HG03064 (cell line): ENCODE measurements at regions not wholly inside any gene's neighbourhood (a gene's known extent, or its start where the extent isn't known, plus 50 kb on each side); places are given as distances from the start of the nearest gene placed in this dataset.
"Not testable (repeated sequence)": the region's sequence is repeated elsewhere in the genome, so short reads cannot be mapped to it uniquely, and the experiment has no call there.

ENCODE experiments used
- ATAC-seq: cut with Tn5 transposase; IDR thresholded peaks from one replicate; pipeline ENCODE4 v1.9.1; 2021; ENCODE audit warnings: low read depth; ENCODE audit not compliant: unreplicated experiment

DNA sequence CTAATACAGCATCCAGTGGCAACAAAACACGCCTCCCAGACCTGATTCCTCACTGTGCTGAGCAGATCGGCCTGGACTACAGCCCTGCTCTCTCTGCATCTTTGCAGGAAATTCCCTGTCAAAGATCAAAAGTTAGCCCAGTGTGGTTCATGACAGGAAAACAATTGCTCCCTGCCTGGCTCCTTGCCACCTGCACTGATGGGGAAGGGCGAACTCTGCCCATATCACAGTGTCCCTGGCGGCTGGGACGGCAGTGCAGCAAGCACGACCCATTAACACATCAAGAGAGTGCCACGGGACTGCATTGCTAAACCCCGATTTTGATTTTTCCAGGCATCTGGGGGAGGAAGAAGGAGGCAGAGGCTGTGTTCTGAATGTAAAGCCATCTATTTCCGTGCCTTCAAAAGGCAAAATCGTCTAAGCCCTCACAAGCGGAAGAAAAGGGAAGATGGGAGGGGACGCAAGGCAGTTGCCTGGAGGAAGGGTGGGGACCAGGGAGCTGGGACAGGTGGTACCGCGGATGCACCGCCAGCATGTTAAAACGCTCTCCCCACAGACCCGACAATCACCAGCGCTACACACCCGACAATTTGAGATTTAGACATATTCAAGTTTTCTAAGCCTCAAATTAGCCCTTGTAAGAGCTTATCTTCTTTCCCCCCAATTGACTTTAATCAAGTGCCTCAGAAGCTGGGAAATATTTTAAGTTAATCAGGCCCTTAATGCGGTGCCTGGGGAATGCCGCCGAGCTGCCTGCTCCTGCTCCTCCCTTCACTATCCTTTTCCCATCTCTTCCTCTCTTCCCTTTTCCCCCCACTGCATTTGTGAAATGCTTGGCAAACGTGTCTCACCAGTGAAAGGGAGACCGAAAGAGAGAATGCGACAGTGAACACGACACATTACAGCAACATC lies 238.8 kb upstream of the CDH5 start:
- no peak for ATAC-seq

DNA sequence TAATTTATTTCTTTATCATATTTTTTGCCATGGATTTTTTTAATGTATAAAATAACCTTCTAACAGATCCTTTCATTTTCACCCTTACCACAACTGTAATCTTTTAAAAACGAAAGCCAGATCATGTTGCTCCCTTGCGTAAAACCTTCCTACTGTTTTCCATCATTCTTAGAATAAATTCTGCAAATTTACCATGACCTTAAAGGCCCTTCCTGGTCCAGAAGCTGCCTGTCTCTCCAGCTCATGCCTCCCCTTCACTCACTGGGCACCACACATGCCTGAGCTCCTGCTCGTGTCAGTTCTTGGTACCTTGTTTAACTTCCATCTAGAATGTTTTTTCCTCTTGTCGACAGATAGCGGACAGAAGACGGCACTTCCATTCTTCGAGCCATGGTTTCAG lies 245.0 kb upstream of the CDH5 start:
- ATAC-seq, result no peak

DNA sequence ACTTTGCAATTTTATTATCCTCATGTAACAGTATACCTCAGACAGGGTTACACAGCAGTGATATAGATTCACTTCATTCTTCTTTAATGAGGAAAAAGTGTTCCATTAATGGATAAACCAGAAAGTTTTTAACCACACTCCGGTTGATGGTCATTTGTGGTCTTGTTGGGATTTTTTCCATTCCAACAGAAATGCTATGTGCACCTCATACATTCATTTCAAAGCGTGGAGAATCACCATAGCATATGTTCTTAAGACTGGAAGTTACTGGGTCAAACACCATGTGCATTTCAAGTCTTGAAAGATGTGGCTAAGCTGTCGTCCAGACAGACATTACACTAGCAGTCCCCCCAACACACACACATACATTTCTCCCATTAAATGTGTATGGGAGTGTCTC lies 245.8 kb upstream of the CDH5 start:
- no peak for ATAC-seq

DNA sequence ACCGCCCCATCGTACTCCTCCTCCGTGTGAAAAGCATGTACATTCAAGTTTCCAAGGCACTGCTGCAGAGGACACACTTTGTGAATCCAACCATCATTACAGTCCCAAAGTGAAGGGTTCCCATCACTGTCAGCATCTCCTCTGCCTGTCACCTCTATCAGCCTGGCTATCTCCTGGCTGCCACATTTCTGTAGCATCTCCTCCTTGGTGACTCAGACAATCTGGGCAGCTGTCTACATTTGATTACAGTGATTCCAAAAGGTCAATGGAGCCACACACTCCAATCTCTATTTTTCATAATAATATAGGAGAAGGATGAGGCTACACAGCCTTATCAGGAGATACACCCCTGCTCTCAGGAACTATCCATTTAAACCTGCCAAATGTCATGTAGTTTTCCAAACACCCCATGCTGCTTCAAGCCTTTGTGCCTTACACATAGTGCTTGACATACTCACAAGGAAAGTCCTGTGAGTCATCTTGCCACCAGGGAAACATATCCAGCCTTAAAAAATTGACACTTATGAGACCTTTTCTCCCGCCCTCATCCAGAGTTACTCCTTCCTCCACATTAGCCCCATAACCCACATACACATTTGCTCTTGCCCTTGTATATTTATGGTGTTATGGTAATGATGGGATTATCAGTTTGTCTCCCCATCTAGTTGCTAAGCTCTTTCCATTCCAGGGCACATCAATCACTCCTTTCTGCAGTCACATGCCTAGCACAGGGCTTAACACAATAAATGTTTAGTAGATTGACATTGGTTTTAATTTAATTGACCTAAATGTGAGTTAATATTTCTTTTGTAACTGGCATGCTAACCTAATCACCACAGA lies 250.1 kb upstream of the CDH5 start:
- ATAC-seq, result no peak

DNA sequence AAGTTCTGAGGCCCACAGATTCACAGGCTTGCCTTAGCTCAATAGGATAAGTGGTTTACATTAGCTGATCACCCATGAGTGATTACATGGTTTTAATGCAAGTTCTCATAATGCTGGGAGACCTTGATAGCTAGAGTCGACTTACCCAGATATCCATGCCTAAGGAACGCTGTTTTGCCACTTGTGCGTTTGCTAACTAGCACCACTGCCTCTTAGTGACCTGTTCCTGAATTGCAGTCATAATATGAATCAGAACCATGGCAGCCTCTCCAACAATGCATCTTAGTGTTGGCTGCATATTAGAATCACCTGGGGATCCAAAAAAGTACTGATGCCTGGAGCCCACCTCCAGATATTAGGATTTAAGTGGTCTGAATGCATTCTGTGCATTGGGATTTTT lies 251.1 kb upstream of the CDH5 start:
- no peak for ATAC-seq

DNA sequence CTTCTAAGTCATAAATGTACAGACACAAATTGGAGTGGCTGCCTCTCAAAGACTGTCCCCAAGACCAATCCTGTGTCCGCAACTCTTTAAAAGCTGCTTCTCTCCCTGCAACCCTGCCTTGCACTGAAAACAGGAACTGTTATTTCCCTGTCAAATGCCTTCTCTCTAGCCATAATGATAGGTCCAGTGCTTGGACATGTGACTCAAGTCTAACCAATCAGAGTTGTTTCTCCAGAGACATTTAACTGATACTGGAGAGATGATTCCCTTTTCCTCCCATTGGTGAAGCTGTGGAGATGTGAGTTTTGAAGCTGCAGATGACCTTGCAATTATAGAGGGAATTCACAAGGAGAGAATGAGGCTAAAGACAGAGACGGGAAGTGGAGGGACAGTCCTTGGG lies 253.3 kb upstream of the CDH5 start:
- no peak for ATAC-seq

DNA sequence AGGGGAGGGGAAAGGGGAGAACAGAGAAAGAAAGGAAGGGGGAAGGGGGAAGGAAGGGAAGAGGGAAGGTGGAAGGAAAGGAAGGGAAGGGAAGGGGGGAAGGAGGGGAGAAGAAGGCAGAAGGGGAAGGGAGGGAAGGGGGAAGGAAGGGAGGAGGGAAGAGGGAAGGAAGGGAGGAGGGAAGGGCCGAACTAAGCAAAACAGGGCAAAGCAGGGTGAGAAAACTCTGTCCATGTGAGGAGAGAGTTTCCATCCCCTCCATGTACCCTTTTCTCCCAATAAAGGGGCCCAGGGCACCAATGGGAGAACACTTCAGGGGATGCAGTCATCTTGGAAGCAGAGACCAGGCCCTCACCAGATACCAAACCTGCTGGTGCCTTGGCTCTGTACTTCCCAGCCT lies 256.8 kb upstream of the CDH5 start:
- no peak for ATAC-seq

DNA sequence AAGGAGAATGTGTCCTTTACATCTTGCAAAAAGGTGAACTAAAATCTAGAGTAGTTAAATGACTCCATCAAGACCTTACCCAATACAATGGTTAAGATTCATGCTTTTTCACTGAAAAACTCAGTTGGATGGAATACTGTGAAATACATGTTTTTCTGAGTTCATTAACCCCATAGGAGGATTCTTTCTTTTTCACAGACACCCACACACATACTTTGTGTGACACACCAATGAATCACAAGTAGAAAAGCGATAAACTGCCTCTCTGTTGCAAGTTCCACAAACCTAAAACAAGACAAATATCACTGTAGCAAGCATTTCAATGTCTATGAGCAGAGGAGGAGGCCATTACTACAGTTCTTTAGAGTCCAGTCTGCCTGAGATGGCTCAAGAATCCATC lies 258.8 kb upstream of the CDH5 start:
- ATAC-seq, result no peak

DNA sequence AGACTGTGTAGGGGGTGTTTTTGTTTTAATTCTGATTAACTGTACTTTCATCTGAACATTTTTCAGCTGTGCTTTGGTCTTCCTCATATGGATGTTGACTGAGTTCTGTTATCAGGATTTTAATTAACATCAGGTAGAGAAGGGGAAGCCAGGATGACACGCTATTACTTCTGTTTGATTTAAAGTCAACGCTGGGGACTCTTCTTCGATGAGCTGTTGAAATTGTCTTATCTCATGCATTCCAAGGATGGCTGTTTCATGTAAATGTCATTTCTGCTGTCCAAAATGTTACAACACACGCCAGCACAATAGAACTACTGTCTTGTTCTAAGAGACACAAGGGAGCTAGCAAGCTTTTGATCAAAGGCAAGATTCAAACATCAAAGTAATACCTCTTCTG lies 263.3 kb upstream of the CDH5 start:
- ATAC-seq, result no peak

DNA sequence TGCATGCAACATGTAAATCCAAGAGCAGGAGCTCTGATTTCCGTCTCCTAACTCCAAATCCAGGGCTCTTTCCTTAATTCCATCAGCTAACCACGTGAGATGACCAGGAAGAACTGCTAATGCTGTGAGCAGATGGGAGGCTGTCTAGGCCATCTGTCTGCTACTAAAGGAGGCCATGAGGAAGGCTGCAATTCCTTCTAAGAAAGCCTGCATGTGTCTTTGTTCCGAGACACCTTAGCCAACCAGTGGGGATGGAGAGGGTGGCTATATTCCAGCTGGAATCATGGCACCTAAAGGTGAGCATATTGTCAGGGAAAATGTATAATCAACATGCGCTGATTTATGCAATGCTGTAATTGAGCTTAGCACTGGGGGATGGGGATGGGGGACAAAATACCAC lies 267.2 kb upstream of the CDH5 start:
- no peak for ATAC-seq

DNA sequence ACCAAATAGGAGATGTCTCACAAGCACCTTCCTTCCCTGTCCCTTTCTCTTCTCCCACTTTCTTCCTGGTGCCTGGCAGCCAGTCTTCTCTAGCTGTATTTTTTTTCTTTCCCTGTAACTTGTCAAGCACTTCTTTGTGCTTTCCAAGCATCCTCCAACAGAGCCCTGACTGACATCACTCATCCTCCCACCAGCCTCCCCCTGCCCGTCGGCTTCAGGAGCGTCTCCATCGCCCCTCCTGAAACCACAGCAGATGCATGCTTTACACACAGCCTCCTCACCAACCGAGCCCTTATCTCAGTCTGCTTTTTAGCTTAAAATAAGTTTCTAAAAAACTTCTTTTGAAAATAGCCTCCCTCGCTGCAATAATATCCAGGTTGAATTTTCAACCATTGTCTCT lies 268.7 kb upstream of the CDH5 start:
- no peak for ATAC-seq

DNA sequence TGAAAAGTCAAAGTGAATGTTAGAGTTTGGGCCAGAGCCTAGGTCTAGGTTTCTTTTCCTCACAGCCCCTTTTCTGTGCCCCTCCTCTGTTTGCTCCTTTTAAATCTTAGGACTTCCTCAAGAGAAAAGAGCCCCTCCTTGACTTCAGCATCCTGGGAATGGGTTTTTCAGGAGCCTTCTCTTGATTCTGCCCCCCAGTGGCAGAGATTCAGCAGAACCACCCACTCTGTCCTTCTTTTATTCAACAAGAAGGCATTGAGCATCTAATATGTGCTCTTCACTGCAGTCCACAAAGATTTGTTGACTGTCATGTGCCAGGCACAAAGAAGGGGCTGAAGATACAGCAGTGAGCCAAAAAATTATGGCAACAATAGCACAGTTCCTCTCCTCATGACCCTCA lies 270.8 kb upstream of the CDH5 start:
- ATAC-seq, result no peak

DNA sequence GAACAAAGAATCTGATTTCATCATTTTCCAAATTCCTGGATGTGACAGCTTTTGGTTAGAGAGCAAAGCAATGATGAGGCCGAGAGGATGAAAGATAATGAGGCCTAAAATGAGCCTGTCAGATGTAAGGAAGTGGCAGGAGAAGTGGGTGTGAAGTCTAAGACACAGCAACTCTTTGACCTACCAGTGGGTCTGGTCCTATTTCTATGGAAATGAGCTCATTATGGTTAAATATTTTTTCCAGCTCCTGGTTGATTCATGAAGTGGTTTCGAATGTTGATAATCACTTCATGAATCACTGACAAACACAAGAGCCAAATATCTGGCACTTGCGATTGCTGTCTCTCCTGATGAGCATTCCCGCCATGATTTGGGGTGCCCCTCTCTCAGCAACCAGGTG lies 273.3 kb upstream of the CDH5 start:
- ATAC-seq, result no peak

DNA sequence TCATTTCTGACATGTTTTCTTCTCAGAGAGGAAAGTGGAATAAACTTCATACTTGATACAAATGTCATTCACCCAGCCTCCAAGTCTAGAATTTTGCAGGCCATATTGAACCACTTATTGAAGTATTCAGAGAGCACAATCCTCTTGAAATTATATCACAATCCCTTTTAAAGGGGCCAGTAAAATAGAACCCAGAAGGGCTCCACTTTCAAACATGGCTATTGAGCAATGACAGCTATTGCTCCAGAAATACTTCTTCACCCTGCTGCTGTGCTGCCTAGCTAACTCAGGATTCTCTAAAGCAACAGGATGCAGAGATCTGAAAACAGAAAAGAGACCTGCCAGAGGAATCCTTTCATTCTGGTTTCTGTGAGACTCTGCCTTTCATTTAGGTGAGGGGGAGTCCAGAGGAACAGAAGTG lies 275.0 kb upstream of the CDH5 start:
- ATAC-seq, result no peak

DNA sequence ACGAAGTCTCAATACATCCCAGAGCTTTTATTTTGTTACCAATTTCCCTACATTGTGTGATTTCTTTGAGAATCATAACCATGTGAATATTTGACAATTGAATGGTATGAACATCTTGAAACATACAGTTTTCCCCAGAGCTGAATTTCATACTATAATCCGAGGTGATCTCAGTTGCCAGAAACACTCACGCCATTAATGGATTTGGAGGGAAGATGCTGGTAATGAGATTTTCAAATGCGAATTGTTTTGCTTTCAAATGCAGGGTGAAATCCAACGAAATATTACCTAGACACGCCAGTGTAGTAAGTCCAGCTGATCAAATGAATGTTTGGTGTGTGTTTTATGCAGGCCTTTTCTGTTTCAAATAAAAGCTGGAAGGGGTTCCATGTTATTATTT lies 277.8 kb upstream of the CDH5 start:
- no peak for ATAC-seq

DNA sequence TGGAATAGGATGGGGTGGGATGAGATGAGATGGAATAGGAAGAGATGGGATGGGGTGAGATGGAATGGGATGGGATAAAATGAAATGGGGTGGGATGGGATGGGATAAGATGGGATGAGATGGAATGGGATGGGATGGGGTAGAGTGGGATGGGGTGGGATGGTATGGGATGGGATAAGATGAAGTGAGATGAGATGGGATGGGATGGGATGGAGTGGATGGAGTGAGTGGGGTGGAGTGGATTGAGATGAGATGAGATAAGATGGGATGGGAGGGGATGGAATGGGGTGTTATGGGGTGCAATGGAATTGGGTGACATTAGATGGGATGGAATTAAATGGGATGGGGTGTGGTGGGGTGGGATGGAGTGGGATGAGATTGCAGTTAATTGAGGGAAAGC lies 279.2 kb upstream of the CDH5 start:
- ATAC-seq, result no peak

DNA sequence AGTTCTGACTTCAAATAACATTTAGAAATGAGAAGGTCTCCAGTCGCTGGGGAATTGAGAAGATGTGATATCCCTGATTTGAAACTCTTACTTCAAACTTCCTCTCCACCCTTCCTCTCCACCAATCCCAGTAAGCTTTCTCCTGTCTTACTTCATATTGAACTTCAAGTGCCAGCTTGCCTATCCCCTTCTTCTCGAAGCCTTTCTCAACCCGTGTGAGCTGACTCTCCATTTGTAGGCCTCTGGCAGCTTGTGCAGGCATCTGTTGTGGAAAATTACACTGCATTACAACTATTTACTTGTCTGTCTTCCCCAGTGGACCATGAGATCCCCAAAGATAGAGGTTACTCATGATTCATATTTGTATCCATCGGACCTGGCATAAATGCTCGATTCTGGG lies 280.8 kb upstream of the CDH5 start:
- no peak for ATAC-seq

DNA sequence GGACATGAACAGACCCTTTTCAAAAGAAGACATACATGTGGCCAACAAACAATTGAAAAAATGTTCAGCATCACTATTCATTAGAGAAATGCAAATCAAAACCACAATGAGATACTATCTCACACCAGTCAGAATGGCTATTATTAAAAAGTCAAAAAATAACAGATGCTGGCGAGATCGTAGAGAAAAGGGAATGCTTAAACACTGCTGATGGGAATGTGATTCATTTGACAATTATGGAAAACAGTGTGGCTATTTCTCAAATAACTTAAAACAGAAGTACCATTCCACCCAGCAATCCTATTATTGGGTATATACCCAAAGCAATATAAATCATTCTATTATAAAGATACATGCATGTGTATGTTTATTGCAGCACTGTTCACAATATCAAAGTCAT lies 281.8 kb upstream of the CDH5 start:
- ATAC-seq, result not testable (repeated sequence)

DNA sequence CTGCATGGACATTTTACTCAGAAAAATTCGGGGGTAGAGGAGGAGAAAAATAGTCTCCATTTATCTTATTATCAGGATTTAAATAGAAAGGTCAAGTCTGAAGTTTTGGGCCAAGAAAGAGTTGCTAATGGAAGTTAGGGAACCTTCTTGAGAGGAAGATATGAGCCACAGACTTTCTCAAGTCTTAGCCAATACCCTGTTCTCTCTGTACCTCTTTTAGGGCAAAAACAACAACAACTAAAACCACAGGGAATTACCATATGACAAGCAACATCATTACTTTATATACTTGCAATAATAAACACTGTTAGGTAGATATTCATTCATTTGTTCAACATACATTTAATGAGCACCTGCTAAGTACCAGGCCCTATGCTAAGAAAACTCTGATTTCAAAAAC lies 282.2 kb upstream of the CDH5 start:
- no peak for ATAC-seq

DNA sequence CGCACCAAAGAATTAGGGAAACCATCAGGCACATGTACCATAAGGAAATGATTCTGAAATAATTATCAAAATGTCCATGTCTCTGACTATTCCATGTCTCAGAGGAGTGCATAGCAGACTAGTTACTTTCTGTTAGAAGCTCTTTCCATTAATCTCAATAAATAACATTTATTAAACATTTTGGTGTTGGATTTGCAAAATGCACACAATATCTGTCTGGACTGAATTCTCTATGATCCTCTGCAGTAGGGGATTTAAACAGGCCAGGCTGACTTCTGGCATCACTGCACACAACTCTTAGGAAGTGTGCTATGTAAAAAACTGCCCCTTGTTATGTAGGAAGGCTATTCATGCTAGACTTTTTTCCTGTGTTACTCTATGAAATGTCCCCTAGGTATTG lies 283.3 kb upstream of the CDH5 start:
- ATAC-seq, result no peak

DNA sequence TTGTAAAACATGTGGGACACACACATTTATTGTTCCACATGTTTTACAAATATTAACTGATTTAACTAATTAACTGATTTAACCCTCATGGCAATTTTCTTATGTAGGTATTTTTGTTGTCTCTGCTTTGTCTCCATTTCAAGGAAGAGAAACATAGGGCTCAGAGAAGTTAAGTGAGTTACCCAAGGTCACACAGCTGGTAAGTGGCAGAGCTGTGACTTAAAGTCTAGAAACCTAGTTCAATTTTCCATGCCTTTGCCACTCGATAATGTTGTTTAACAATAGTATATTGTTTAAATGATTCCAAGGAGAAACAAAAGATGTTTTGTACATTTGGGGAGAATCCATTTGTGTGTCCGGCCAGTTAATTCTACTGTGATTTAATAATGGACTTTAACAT lies 284.1 kb upstream of the CDH5 start:
- ATAC-seq, result no peak
